K562 (cell line): ENCODE measurements at regions not wholly inside any gene's neighbourhood (a gene's known extent, or its start where the extent isn't known, plus 50 kb on each side); places are given as distances from the start of the nearest gene placed in this dataset.
A peak's percentile ranks its signal among the peaks of the same experiment; 100 is the strongest.

Source experiments
- ATAC-seq: fragments of 200-7000 bp; cut with Tn5 transposase; 3 replicates; pipeline ENCODE4 v1.9.1; 2020; ENCODE audit warnings: moderate library complexity
- BruUV-seq: library from RNA; stranded (reverse); fragments of 400-500 nt; replicated peaks from 2 replicates; lab custom pipeline; 2021; lab: Mats Ljungman, UMichigan
- CTCF ChIA-PET: fragments of 300-600 bp; formaldehyde crosslinking; extraction: SDS; loops from one replicate; lab custom pipeline; 2021; ENCODE audit warnings: low intra/inter-chr PET ratio; lab: Yijun Ruan, JAX
- POLR2A ChIA-PET: fragments of 300-600, 350-650 bp; sonication (Branson Sonifier 250); formaldehyde crosslinking; extraction: SDS; loops from one replicate; lab custom pipeline; 2021; ENCODE audit warnings: antibody characterized with exemption, inconsistent platforms; lab: Yijun Ruan, JAX
- DNase-seq, 4 experiments: peaks; one replicate each; pipeline versions ENCODE4 v3.0.0 to v3.0.0-alpha.2; 2011 to 2018; ENCODE audit warnings: low spot score in 3 of 4, mixed read lengths in 3 of 4; ENCODE audit errors: extremely low read depth in 1 of 4
- FAIRE-seq: peaks from 2 replicates; lab custom pipeline; 2011; peaks lifted over from hg19 to GRCh38; lab: Jason Lieb, UNC
- H2AFZ ChIP-seq: 2 replicates; pipeline ENCODE4 v1.6.0; 2011; ENCODE audit warnings: low read depth, low read length, control low read depth, inconsistent platforms
- H3K27ac ChIP-seq: fragments of 200-600 bp; 3 replicates; pipeline ENCODE4 v1.8.0; 2011; ENCODE audit warnings: low read depth, mild to moderate bottlenecking, control low read depth, inconsistent platforms, low read length, moderate library complexity, mixed read lengths; ENCODE audit errors: extremely low read depth
- H3K27me3 ChIP-seq, 2 experiments: fragments of 300-600 bp in 1 of 2; 2 replicates in 1 of 2; 3 replicates in 1 of 2; pipeline versions ENCODE4 v1.6.0 to v1.8.0; 2011; ENCODE audit warnings: inconsistent platforms in 2 of 2, low read length in 2 of 2, mild to moderate bottlenecking in 1 of 2, mixed read lengths in 1 of 2, moderate library complexity in 1 of 2; ENCODE audit not compliant: control insufficient read depth in 2 of 2, insufficient read depth in 2 of 2
- H3K36me3 ChIP-seq: fragments of 300-600 bp; 3 replicates; pipeline ENCODE4 v1.8.0; 2011; ENCODE audit warnings: mild to moderate bottlenecking, low read length, inconsistent platforms; ENCODE audit not compliant: control insufficient read depth, insufficient read depth
- H3K4me1 ChIP-seq, 2 experiments: fragments of 200-600 bp in 1 of 2; replicated peaks in 1 of 2; 2 replicates in 1 of 2; 3 replicates in 1 of 2; pipeline versions ENCODE4 v1.5.1 to v1.8.0; 2011; ENCODE audit warnings: inconsistent platforms in 2 of 2, low read length in 2 of 2, mild to moderate bottlenecking in 1 of 2, mixed read lengths in 1 of 2, moderate library complexity in 1 of 2; ENCODE audit not compliant: control insufficient read depth in 2 of 2, insufficient read depth in 2 of 2
- H3K4me2 ChIP-seq: 2 replicates; pipeline ENCODE4 v1.6.1; 2011; ENCODE audit warnings: low read length, control low read depth, inconsistent platforms, mixed read lengths; ENCODE audit not compliant: insufficient read depth
- H3K4me3 ChIP-seq: fragments of 200-600 bp; sonication (generic), shearing (Covaris generic); 2 replicates; pipeline ENCODE4 v1.5.1; 2016; ENCODE audit warnings: control low read depth, inconsistent platforms
- H3K79me2 ChIP-seq: fragments of 200-600 bp; 3 replicates; pipeline ENCODE4 v1.8.0; 2011; ENCODE audit warnings: low read length, inconsistent platforms; ENCODE audit not compliant: control insufficient read depth, insufficient read depth
- H3K9ac ChIP-seq, 2 experiments: 2 replicates each; pipeline versions ENCODE4 v1.6.0 to v1.6.1; 2011; ENCODE audit warnings: low read depth in 2 of 2, low read length in 2 of 2, control low read depth in 1 of 2, inconsistent platforms in 1 of 2, mild to moderate bottlenecking in 1 of 2, mixed read lengths in 1 of 2; ENCODE audit not compliant: insufficient read depth in 1 of 2
- H3K9me1 ChIP-seq: one replicate; pipeline ENCODE4 v1.6.0; 2011; ENCODE audit warnings: inconsistent platforms, mild to moderate bottlenecking, low read length, moderate library complexity; ENCODE audit not compliant: control insufficient read depth, insufficient read depth
- H3K9me3 ChIP-seq: replicated peaks from 2 replicates; pipeline ENCODE4 v1.5.1; 2011; ENCODE audit warnings: low read depth, low read length, inconsistent platforms; ENCODE audit not compliant: control insufficient read depth, insufficient read depth
- H4K20me1 ChIP-seq: replicated peaks from 2 replicates; pipeline ENCODE4 v1.6.1; 2011; ENCODE audit warnings: low read length, inconsistent platforms, mixed read lengths; ENCODE audit not compliant: control insufficient read depth, insufficient read depth
- ATF7 ChIP-seq: fragments of 450-650 bp; IDR thresholded peaks from 2 replicates; pipeline ENCODE4 v1.7.1; 2014; ENCODE audit warnings: mild to moderate bottlenecking, moderate library complexity
- CBX1 ChIP-seq: sonication (generic); IDR thresholded peaks from 2 replicates; pipeline ENCODE4 v1.6.1; 2016; ENCODE audit warnings: antibody characterized with exemption, low read depth, mild to moderate bottlenecking
- EHMT2 ChIP-seq: fragments of 450-650 bp; IDR thresholded peaks from 2 replicates; pipeline ENCODE4 v1.6.1; 2018; ENCODE audit warnings: antibody characterized with exemption
- HNRNPLL ChIP-seq: fragments of 200-400 bp; formaldehyde crosslinking; IDR thresholded peaks from 2 replicates; pipeline ENCODE4 v1.6.1; 2017; ENCODE audit warnings: low read length, low read depth, mild to moderate bottlenecking; ENCODE audit not compliant: poor library complexity, severe bottlenecking
- POLR2A ChIP-seq: fragments of 450-650 bp; conservative IDR thresholded peaks from 2 replicates; pipeline ENCODE4 v1.6.1; 2016
- YBX1 ChIP-seq: fragments of 450-650 bp; IDR thresholded peaks from 2 replicates; pipeline ENCODE4 v1.7.1; 2016; ENCODE audit warnings: mild to moderate bottlenecking
- whole genome bisulfite sequencing: fragments of 100-300 bp; shearing (Covaris generic); methylation state at CpG from one replicate; pipeline ENCODE4 v1.1.6; 2016; ENCODE audit warnings: low coverage, mixed read lengths; ENCODE audit not compliant: insufficient coverage; ENCODE audit errors: missing lambda C conversion rate; 5-methylcytosine and 5-hydroxymethylcytosine counted together
- in situ Hi-C: fragments of 300-500 bp; cut with MboI; formaldehyde crosslinking; loops from 4 replicates; pipeline ENCODE4 v1.15.0; 2018; ENCODE audit warnings: inconsistent platforms, mixed read lengths
- intact Hi-C: fragments of 100-400 bp; cut with micrococcal nuclease; formaldehyde crosslinking; loops from 2 replicates; pipeline ENCODE4 v1.14.2; 2022
- TF ChIP-seq, protein P1 (sequence below), 3 experiments: IDR thresholded peaks in 2 of 3; conservative IDR thresholded peaks in 1 of 3; 2 replicates each; pipeline ENCODE4 v1.5.1; 2011 to 2012; ENCODE audit warnings: low read length in 3 of 3, mild to moderate bottlenecking in 3 of 3, control low read depth in 2 of 3, improper control_type of control experiment in 1 of 3, inconsistent platforms in 1 of 3, low read depth in 1 of 3, mixed read lengths in 1 of 3, moderate library complexity in 1 of 3; ENCODE audit not compliant: insufficient read depth in 2 of 3
- TF ChIP-seq, protein P2 (sequence below): sonication (generic); formaldehyde crosslinking; IDR thresholded peaks from 2 replicates; pipeline ENCODE4 v1.8.0; 2022; ENCODE audit warnings: mild to moderate bottlenecking, missing genetic modification reagents
- TF ChIP-seq, protein P3 (sequence below): fragments of 250-450 bp; sonication (Bioruptor Pico); IDR thresholded peaks from 2 replicates; pipeline ENCODE4 v1.4.0; 2020; ENCODE audit warnings: mild to moderate bottlenecking, moderate library complexity
- TF ChIP-seq, protein P4 (sequence below): sonication (generic); formaldehyde crosslinking; IDR thresholded peaks from 2 replicates; pipeline ENCODE4 v1.8.1; 2023; ENCODE audit warnings: mild to moderate bottlenecking, missing genetic modification reagents, moderate library complexity
- TF ChIP-seq, protein P5 (sequence below): fragments of 450-650 bp; formaldehyde crosslinking; IDR thresholded peaks from 2 replicates; pipeline ENCODE4 v1.4.0; 2022; ENCODE audit warnings: missing genetic modification characterization

DNA sequence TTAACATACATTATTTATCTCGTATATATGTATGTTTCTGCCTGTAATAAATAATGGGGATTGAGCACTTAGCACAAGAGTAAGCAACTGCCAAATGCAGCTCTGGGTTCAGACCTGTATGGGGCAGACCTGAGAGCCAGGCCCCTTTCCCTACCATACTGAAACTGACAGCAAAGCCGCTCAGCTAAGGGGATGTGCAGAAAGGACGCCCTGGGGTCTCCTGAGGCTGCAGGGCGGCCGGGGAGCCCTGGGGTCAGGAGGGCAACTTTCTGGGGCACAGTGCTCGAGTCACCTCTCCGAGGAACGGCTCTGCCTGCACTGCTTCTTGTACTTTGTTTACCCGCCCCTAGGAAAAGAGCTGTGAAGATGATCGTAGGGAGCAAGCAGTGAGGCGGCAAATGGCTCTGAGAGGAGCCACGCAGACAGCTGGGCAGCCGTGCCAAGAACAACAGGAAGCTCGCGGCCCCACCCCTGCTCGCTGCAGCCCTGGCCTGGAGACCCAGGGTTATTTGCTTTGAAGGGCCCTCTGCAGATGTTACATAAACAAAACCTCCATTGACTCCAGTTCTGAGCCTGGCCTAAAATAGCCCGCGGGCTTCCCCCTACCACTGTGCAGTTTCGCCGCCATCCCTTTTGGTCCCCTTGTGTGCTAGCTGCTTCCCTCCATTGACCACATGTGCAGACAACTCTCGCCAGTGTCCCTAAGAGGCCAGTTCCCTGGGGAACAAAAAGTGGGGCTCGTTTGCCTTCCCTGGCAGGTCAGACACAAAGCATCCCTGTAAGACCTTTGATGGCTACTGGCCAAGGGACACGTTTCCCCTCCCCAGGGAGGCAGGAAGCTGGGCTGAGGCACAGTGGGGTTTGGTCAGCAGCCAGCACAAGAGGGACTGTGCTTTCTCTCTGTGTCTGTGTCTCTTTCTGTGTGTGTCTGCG, 111.3 kb upstream of the LNX1 start:
- H4K20me1 ChIP-seq = no peaks in the 10 kb centered on the region
- DNase-seq = no peak
- CTCF ChIA-PET = no interaction called here
- no peaks in the 10 kb centered on the region for H3K9me1 ChIP-seq
- H3K79me2 ChIP-seq = no peaks in the 10 kb centered on the region
- no TSS peak for BruUV-seq
- WGBS = 3% methylated on average over 22 of the region's 24 CpGs
- H3K9ac ChIP-seq = no peak overlapping the region
- peak overlapping the region; percentile 17; the same call in 1 of the 2 replicates for H2AFZ ChIP-seq
- H3K9me3 ChIP-seq = no peaks in the 10 kb centered on the region
- no peaks in the 10 kb centered on the region for H3K36me3 ChIP-seq
- peaks cover 0 to 12% of the 10 kb centered on the region in 2 experiments; a peak in 2 of 5 replicates for H3K27me3 ChIP-seq
- no peaks in the 10 kb centered on the region; a peak in 1 of 5 replicates for H3K4me1 ChIP-seq
- H3K27ac ChIP-seq = no peak overlapping the region
- peak overlapping the region; percentile 8; the same call in 1 of the 2 replicates for H3K4me2 ChIP-seq
- ATAC-seq = peak; percentile 53
- no peak overlapping the region for H3K4me3 ChIP-seq
- FAIRE-seq = no peak
- in situ Hi-C loops (no loop called here), intact Hi-C loops (no loop called here)
- POLR2A ChIA-PET = interaction anchor here (0.6 to 0.7 kb wide), 2 partner anchors 57 to 252 kb away, joined by 3 read pairs; no protein-coding TSS in a partner anchor
- TF ChIP-seq YBX1 (no peak), POLR2A (no peak), EHMT2 (no peak), CBX1 (no peak), HNRNPLL (no peak), ATF7 (no peak)
- TF ChIP-seq, protein P1, sequence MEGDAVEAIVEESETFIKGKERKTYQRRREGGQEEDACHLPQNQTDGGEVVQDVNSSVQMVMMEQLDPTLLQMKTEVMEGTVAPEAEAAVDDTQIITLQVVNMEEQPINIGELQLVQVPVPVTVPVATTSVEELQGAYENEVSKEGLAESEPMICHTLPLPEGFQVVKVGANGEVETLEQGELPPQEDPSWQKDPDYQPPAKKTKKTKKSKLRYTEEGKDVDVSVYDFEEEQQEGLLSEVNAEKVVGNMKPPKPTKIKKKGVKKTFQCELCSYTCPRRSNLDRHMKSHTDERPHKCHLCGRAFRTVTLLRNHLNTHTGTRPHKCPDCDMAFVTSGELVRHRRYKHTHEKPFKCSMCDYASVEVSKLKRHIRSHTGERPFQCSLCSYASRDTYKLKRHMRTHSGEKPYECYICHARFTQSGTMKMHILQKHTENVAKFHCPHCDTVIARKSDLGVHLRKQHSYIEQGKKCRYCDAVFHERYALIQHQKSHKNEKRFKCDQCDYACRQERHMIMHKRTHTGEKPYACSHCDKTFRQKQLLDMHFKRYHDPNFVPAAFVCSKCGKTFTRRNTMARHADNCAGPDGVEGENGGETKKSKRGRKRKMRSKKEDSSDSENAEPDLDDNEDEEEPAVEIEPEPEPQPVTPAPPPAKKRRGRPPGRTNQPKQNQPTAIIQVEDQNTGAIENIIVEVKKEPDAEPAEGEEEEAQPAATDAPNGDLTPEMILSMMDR (IDR thresholded peaks at IDR 0.05 in 2 of 3, conservative IDR thresholded peaks at IDR 0.05 in 1 of 3; ENCODE audit: insufficient read depth in 2 of 3, low read depth in 1 of 3, low read length in 3 of 3) = no peak
- TF ChIP-seq, protein P2, sequence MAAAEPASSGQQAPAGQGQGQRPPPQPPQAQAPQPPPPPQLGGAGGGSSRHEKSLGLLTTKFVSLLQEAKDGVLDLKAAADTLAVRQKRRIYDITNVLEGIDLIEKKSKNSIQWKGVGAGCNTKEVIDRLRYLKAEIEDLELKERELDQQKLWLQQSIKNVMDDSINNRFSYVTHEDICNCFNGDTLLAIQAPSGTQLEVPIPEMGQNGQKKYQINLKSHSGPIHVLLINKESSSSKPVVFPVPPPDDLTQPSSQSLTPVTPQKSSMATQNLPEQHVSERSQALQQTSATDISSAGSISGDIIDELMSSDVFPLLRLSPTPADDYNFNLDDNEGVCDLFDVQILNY (CRISPR knock-in tag) = no peak
- TF ChIP-seq, protein P3, sequence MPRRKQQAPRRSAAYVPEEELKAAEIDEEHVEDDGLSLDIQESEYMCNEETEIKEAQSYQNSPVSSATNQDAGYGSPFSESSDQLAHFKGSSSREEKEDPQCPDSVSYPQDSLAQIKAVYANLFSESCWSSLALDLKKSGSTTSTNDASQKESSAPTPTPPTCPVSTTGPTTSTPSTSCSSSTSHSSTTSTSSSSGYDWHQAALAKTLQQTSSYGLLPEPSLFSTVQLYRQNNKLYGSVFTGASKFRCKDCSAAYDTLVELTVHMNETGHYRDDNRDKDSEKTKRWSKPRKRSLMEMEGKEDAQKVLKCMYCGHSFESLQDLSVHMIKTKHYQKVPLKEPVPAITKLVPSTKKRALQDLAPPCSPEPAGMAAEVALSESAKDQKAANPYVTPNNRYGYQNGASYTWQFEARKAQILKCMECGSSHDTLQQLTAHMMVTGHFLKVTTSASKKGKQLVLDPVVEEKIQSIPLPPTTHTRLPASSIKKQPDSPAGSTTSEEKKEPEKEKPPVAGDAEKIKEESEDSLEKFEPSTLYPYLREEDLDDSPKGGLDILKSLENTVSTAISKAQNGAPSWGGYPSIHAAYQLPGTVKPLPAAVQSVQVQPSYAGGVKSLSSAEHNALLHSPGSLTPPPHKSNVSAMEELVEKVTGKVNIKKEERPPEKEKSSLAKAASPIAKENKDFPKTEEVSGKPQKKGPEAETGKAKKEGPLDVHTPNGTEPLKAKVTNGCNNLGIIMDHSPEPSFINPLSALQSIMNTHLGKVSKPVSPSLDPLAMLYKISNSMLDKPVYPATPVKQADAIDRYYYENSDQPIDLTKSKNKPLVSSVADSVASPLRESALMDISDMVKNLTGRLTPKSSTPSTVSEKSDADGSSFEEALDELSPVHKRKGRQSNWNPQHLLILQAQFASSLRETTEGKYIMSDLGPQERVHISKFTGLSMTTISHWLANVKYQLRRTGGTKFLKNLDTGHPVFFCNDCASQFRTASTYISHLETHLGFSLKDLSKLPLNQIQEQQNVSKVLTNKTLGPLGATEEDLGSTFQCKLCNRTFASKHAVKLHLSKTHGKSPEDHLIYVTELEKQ (CRISPR knock-in tag) = no peak
- TF ChIP-seq, protein P4, sequence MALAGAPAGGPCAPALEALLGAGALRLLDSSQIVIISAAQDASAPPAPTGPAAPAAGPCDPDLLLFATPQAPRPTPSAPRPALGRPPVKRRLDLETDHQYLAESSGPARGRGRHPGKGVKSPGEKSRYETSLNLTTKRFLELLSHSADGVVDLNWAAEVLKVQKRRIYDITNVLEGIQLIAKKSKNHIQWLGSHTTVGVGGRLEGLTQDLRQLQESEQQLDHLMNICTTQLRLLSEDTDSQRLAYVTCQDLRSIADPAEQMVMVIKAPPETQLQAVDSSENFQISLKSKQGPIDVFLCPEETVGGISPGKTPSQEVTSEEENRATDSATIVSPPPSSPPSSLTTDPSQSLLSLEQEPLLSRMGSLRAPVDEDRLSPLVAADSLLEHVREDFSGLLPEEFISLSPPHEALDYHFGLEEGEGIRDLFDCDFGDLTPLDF (CRISPR knock-in tag) = no peak
- TF ChIP-seq, protein P5, sequence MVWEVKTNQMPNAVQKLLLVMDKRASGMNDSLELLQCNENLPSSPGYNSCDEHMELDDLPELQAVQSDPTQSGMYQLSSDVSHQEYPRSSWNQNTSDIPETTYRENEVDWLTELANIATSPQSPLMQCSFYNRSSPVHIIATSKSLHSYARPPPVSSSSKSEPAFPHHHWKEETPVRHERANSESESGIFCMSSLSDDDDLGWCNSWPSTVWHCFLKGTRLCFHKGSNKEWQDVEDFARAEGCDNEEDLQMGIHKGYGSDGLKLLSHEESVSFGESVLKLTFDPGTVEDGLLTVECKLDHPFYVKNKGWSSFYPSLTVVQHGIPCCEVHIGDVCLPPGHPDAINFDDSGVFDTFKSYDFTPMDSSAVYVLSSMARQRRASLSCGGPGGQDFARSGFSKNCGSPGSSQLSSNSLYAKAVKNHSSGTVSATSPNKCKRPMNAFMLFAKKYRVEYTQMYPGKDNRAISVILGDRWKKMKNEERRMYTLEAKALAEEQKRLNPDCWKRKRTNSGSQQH (CRISPR knock-in tag) = 0 out of 2 replicates have a peak, but pooled peaks have one; percentile 37
